Neutrophil (primary cell): ENCODE measurements at regions not wholly inside any gene's neighbourhood (a gene's known extent, or its start where the extent isn't known, plus 50 kb on each side); places are given as distances from the start of the nearest gene placed in this dataset.

Experiments
- H3K27ac ChIP-seq: fragments of 200-600 bp; sonication (generic); 2 replicates; pipeline ENCODE4 v1.5.1; 2016; ENCODE audit warnings: mild to moderate bottlenecking, moderate library complexity
- H3K27me3 ChIP-seq: fragments of 200-600 bp; sonication (generic); 2 replicates; pipeline ENCODE4 v1.6.0; 2016; ENCODE audit warnings: mild to moderate bottlenecking
- H3K36me3 ChIP-seq: fragments of 200-600 bp; sonication (generic); 2 replicates; pipeline ENCODE4 v1.5.1; 2017
- H3K4me1 ChIP-seq, 2 experiments: fragments of 200-600 bp in 1 of 2; sonication (generic) in 1 of 2; 1 replicate in 1 of 2; 2 replicates in 1 of 2; pipeline versions ENCODE4 v1.5.1 to v1.6.1; 2013 to 2016; ENCODE audit warnings: low read depth in 1 of 2, low read length in 1 of 2, mild to moderate bottlenecking in 1 of 2, moderate library complexity in 1 of 2; ENCODE audit not compliant: control insufficient read depth in 1 of 2, insufficient read depth in 1 of 2
- H3K4me3 ChIP-seq, 2 experiments: fragments of 200-600 bp in 1 of 2; sonication (generic) in 1 of 2; 1 replicate in 1 of 2; 2 replicates in 1 of 2; pipeline ENCODE4 v1.5.1; 2013 to 2016; ENCODE audit warnings: low read depth in 1 of 2, low read length in 1 of 2, mild to moderate bottlenecking in 1 of 2, moderate library complexity in 1 of 2
- H3K9me3 ChIP-seq: fragments of 200-600 bp; sonication (generic); 2 replicates; pipeline ENCODE4 v1.5.1; 2016
- CTCF ChIP-seq: fragments of 200-600 bp; sonication (generic); IDR thresholded peaks from 2 replicates; pipeline ENCODE4 v1.5.1; 2016; ENCODE audit warnings: antibody characterized with exemption

- Histone ChIP-seq H3K4me3 (no peak overlapping the region), H3K9me3 (no peaks in the 10 kb centered on the region), H3K36me3 (no peaks in the 10 kb centered on the region), H3K4me1 (peaks cover 0 to 6% of the 10 kb centered on the region in 2 experiments), H3K27me3 (no peaks in the 10 kb centered on the region), H3K27ac (no peak overlapping the region)
- TF ChIP-seq CTCF = no peak
Measured at GRCh38 chr3:59277201-59277600, 227.4 kb upstream of the CFAP20DC start.

- Histone ChIP-seq H3K4me1 (peaks cover 0 to 6% of the 10 kb centered on the region in 2 experiments), H3K9me3 (no peaks in the 10 kb centered on the region), H3K27ac (no peak overlapping the region), H3K36me3 (no peaks in the 10 kb centered on the region), H3K4me3 (no peak overlapping the region), H3K27me3 (no peaks in the 10 kb centered on the region)
- no peak for TF ChIP-seq CTCF
Measured at GRCh38 chr3:59273976-59274375, 224.2 kb upstream of the CFAP20DC start.

- H3K27me3 ChIP-seq = no peaks in the 10 kb centered on the region
- H3K9me3 ChIP-seq = no peaks in the 10 kb centered on the region
- no peaks in the 10 kb centered on the region for H3K36me3 ChIP-seq
- no peak for TF ChIP-seq CTCF
- H3K27ac ChIP-seq = no peak overlapping the region
- H3K4me1 ChIP-seq = no peaks in the 10 kb centered on the region
- no peak overlapping the region for H3K4me3 ChIP-seq
Measured at GRCh38 chr3:59271971-59272370, 222.1 kb upstream of the CFAP20DC start.

- no peaks in the 10 kb centered on the region for H3K4me1 ChIP-seq
- H3K27me3 ChIP-seq = no peaks in the 10 kb centered on the region
- no peak for TF ChIP-seq CTCF
- H3K9me3 ChIP-seq = no peaks in the 10 kb centered on the region
- H3K4me3 ChIP-seq = no peak overlapping the region
- no peak overlapping the region for H3K27ac ChIP-seq
- H3K36me3 ChIP-seq = no peaks in the 10 kb centered on the region
Measured at GRCh38 chr3:59270921-59271320, 221.1 kb upstream of the CFAP20DC start.

- no peaks in the 10 kb centered on the region for H3K27me3 ChIP-seq
- no peaks in the 10 kb centered on the region for H3K9me3 ChIP-seq
- no peak overlapping the region for H3K4me3 ChIP-seq
- no peaks in the 10 kb centered on the region for H3K4me1 ChIP-seq
- no peaks in the 10 kb centered on the region for H3K36me3 ChIP-seq
- TF ChIP-seq CTCF = no peak
- H3K27ac ChIP-seq = no peak overlapping the region
Measured at GRCh38 chr3:59270209-59270608, 220.4 kb upstream of the CFAP20DC start.

- no peak overlapping the region for H3K27ac ChIP-seq
- no peaks in the 10 kb centered on the region for H3K9me3 ChIP-seq
- H3K4me3 ChIP-seq = no peak overlapping the region
- H3K36me3 ChIP-seq = no peaks in the 10 kb centered on the region
- no peak for TF ChIP-seq CTCF
- no peaks in the 10 kb centered on the region for H3K4me1 ChIP-seq
- no peaks in the 10 kb centered on the region for H3K27me3 ChIP-seq
Measured at GRCh38 chr3:59268170-59268569, 218.3 kb upstream of the CFAP20DC start.
